A673 (cell line): ENCODE measurements at regions not wholly inside any gene's neighbourhood (a gene's known extent, or its start where the extent isn't known, plus 50 kb on each side); places are given as distances from the start of the nearest gene placed in this dataset.

Source experiments
- BruUV-seq: library from RNA; stranded (reverse); fragments of 400-500 nt; replicated peaks from 2 replicates; lab custom pipeline; 2021; lab: Mats Ljungman, UMichigan
- CTCF ChIA-PET: fragments of 300-600 bp; sonication (Branson Sonifier 250); formaldehyde crosslinking; loops from one replicate; lab custom pipeline; 2022; ENCODE audit warnings: antibody characterized with exemption; lab: Charles Lee
- POLR2A ChIA-PET: fragments of 300-600 bp; sonication (Branson Sonifier 250); formaldehyde crosslinking; loops from one replicate; lab custom pipeline; 2022; ENCODE audit warnings: antibody characterized with exemption; ENCODE audit not compliant: low non-redundant PET; lab: Charles Lee
- DNase-seq: peaks from one replicate; pipeline ENCODE4 v3.0.0-alpha.2; 2015; ENCODE audit warnings: low spot score
- H3K27ac ChIP-seq: fragments of 200-600 bp; sonication (generic); 2 replicates; pipeline ENCODE4 v1.5.1; 2016; ENCODE audit warnings: mixed run types, low read depth, mild to moderate bottlenecking, mixed read lengths, antibody characterized with exemption, low read length; ENCODE audit not compliant: poor library complexity, severe bottlenecking
- H3K27me3 ChIP-seq: fragments of 200-600 bp; sonication (generic); replicated peaks from 2 replicates; pipeline ENCODE4 v1.6.1; 2017; ENCODE audit warnings: mixed run types, low read depth, mild to moderate bottlenecking, mixed read lengths, antibody characterized with exemption, low read length; ENCODE audit not compliant: insufficient read depth, poor library complexity
- H3K36me3 ChIP-seq: fragments of 200-600 bp; sonication (generic); 2 replicates; pipeline ENCODE4 v1.6.1; 2016; ENCODE audit warnings: mixed run types, mild to moderate bottlenecking, mixed read lengths, antibody characterized with exemption, low read length; ENCODE audit not compliant: insufficient read depth, poor library complexity, severe bottlenecking
- H3K4me1 ChIP-seq: fragments of 200-600 bp; sonication (generic); 2 replicates; pipeline ENCODE4 v1.6.1; 2017; ENCODE audit warnings: mixed run types, mild to moderate bottlenecking, mixed read lengths, antibody characterized with exemption, low read length; ENCODE audit not compliant: insufficient read depth, poor library complexity, severe bottlenecking
- H3K4me3 ChIP-seq: fragments of 200-600 bp; sonication (generic); 2 replicates; pipeline ENCODE4 v1.5.1; 2016; ENCODE audit warnings: low read depth, mixed run types, mild to moderate bottlenecking, mixed read lengths, low read length; ENCODE audit not compliant: poor library complexity, severe bottlenecking
- H3K9me3 ChIP-seq: fragments of 200-600 bp; sonication (generic); 2 replicates; pipeline ENCODE4 v1.6.1; 2016; ENCODE audit warnings: mixed run types, low read depth, mild to moderate bottlenecking, mixed read lengths, antibody characterized with exemption, low read length; ENCODE audit not compliant: poor library complexity, severe bottlenecking
- EZH2 ChIP-seq: fragments of 200-600 bp; sonication (generic); IDR thresholded peaks from 2 replicates; pipeline ENCODE4 v1.6.1; 2017; ENCODE audit warnings: borderline replicate concordance, low read depth, mild to moderate bottlenecking, mixed read lengths, antibody characterized with exemption, low read length; ENCODE audit not compliant: poor library complexity, severe bottlenecking
- intact Hi-C: fragments of 100-400 bp; cut with micrococcal nuclease; formaldehyde crosslinking; loops from one replicate; pipeline ENCODE4 v1.10.0; 2022; ENCODE audit not compliant: unreplicated experiment
- TF ChIP-seq, protein P1 (sequence below): fragments of 300-800, 200-600 bp; sonication (generic); conservative IDR thresholded peaks from 2 replicates; pipeline ENCODE4 v1.5.1; 2017; ENCODE audit warnings: low read depth, mild to moderate bottlenecking, antibody characterized with exemption, low read length, moderate library complexity, mixed read lengths

DNA sequence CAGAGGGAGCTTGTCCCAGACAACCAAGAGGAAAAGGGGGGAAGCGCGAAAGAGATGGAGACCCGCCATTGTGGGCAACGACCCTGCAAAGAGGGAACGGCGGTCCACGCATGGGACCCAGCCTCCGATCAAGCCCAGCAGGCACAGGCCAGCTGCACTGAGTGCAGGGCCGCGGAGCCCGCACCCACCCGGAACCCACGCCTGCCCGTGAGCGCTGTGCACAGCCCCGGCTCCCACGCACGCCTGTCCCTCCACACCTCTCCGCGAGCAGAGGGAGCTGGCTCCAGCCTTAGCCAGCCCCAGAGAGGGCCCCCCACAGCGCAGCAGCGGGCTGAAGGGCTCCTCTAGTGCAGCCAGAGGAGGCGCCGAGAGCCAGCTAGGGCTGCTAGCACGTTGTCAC is 416.5 kb downstream of the DMRTA1 start:
- H3K4me1 ChIP-seq, result no peaks in the 10 kb centered on the region
- intact Hi-C loops, result no loop called here
- no peaks in the 10 kb centered on the region for H3K9me3 ChIP-seq
- DNase-seq, result no peak
- no peaks in the 10 kb centered on the region for H3K36me3 ChIP-seq
- CTCF ChIA-PET, result no interaction called here
- no peaks in the 10 kb centered on the region for H3K27me3 ChIP-seq
- POLR2A ChIA-PET, result no interaction called here
- H3K27ac ChIP-seq, result no peak overlapping the region
- H3K4me3 ChIP-seq, result no peak overlapping the region
- TF ChIP-seq, protein P1, sequence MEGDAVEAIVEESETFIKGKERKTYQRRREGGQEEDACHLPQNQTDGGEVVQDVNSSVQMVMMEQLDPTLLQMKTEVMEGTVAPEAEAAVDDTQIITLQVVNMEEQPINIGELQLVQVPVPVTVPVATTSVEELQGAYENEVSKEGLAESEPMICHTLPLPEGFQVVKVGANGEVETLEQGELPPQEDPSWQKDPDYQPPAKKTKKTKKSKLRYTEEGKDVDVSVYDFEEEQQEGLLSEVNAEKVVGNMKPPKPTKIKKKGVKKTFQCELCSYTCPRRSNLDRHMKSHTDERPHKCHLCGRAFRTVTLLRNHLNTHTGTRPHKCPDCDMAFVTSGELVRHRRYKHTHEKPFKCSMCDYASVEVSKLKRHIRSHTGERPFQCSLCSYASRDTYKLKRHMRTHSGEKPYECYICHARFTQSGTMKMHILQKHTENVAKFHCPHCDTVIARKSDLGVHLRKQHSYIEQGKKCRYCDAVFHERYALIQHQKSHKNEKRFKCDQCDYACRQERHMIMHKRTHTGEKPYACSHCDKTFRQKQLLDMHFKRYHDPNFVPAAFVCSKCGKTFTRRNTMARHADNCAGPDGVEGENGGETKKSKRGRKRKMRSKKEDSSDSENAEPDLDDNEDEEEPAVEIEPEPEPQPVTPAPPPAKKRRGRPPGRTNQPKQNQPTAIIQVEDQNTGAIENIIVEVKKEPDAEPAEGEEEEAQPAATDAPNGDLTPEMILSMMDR, result no peak
- no peak for TF ChIP-seq EZH2
- BruUV-seq, result no TSS peak

DNA sequence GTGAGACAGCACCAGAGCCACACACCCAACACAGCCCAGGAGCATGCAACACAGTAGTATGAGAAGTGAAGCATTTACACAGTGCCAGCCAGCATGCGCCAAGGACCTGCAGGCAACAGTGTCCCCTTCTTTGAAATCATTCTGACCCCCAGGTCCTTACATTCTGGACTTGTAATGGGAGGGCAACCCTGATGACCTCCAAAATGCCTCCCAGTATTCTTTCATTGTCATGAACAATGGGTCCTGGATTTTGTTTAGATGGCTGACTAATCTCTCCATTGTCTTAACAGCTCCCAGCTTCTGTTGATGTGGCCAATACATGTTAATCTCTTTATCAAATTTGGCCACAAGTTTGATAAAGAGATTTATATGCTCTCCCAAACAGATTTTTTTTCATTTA is 417.1 kb downstream of the DMRTA1 start:
- DNase-seq, result no peak
- Histone ChIP-seq H3K36me3 (no peaks in the 10 kb centered on the region), H3K9me3 (no peaks in the 10 kb centered on the region), H3K4me3 (no peak overlapping the region), H3K27me3 (no peaks in the 10 kb centered on the region), H3K27ac (no peak overlapping the region), H3K4me1 (no peaks in the 10 kb centered on the region)
- BruUV-seq, result no TSS peak
- intact Hi-C loops, result no loop called here
- CTCF ChIA-PET, result no interaction called here
- no peak for TF ChIP-seq EZH2
- TF ChIP-seq, protein P1, result no peak
- POLR2A ChIA-PET, result no interaction called here

DNA sequence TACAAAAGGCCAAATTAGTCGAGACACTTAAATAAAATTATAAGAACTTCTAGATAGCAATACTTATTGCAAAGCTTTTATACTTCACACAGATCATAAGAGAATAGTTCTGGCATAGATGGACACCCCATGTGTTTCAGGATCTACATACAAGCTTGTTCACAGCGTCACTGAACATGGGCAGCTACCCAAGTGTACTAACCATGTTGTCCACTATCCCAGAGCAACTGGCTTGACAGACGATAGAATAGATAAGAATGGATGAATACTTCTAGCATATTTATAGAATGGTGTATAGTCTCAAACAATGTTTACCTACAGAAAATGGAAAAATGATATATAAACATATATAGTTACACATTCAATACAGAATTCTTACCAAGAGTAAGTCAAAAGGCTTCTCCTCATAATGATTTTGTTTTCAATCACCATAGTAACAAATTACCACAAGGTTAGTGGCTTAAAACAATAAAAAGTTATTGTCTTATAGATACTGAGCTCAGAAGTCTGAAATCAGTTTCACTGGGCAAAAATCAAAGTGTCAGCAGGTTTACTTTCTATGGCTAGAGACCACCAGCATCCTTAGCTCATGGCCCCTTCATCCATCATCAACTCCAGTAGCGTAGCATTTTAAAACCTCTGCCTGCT is 446.7 kb downstream of the DMRTA1 start:
- TF ChIP-seq EZH2, result no peak
- TF ChIP-seq, protein P1, result no peak
- BruUV-seq, result no TSS peak
- Histone ChIP-seq H3K4me3 (no peak overlapping the region), H3K36me3 (no peaks in the 10 kb centered on the region), H3K4me1 (no peaks in the 10 kb centered on the region), H3K27me3 (no peaks in the 10 kb centered on the region), H3K27ac (no peak overlapping the region), H3K9me3 (no peaks in the 10 kb centered on the region)
- DNase-seq, result no peak
- CTCF ChIA-PET, result no interaction called here
- intact Hi-C loops, result no loop called here
- POLR2A ChIA-PET, result no interaction called here
